ENCODE measurements at regions not wholly inside any gene's neighbourhood (a gene's known extent, or its start where the extent isn't known, plus 50 kb on each side); places are given as distances from the start of the nearest gene placed in this dataset.

- TF ChIP-seq POLR2A (IDR thresholded peaks at IDR 0.05): no peak
- TF ChIP-seq, protein P1, sequence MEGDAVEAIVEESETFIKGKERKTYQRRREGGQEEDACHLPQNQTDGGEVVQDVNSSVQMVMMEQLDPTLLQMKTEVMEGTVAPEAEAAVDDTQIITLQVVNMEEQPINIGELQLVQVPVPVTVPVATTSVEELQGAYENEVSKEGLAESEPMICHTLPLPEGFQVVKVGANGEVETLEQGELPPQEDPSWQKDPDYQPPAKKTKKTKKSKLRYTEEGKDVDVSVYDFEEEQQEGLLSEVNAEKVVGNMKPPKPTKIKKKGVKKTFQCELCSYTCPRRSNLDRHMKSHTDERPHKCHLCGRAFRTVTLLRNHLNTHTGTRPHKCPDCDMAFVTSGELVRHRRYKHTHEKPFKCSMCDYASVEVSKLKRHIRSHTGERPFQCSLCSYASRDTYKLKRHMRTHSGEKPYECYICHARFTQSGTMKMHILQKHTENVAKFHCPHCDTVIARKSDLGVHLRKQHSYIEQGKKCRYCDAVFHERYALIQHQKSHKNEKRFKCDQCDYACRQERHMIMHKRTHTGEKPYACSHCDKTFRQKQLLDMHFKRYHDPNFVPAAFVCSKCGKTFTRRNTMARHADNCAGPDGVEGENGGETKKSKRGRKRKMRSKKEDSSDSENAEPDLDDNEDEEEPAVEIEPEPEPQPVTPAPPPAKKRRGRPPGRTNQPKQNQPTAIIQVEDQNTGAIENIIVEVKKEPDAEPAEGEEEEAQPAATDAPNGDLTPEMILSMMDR (IDR thresholded peaks at IDR 0.05): no peak
These were observed 942.2 kb downstream of the PCDH17 start for GRCh38 chr13:58573743-58574142.
